Transverse colon (tissue), 4 donors: ENCODE measurements at regions not wholly inside any gene's neighbourhood (a gene's known extent, or its start where the extent isn't known, plus 50 kb on each side); places are given as distances from the start of the nearest gene placed in this dataset.

Experiments
- DNase-seq: peaks from one replicate; pipeline ENCODE4 v3.0.0-alpha.2; 2019
- H3K27ac ChIP-seq, 4 donors: fragments of 200-600 bp; sonication (generic); 2 replicates each; pipeline ENCODE4 v1.5.1; 2016 to 2018; ENCODE audit warnings: inconsistent platforms in 4 of 4
- H3K27me3 ChIP-seq: fragments of 200-600 bp; sonication (generic); 2 replicates; pipeline ENCODE4 v1.5.1; 2017; ENCODE audit warnings: inconsistent platforms
- H3K36me3 ChIP-seq, 4 donors: fragments of 200-600 bp; sonication (generic); 2 replicates each; pipeline ENCODE4 v1.5.1; 2017 to 2019; ENCODE audit warnings: inconsistent platforms in 4 of 4
- H3K4me1 ChIP-seq, 4 donors: fragments of 200-600 bp; sonication (generic); 2 replicates each; pipeline ENCODE4 v1.5.1; 2017 to 2020; ENCODE audit warnings: inconsistent platforms in 4 of 4
- H3K4me3 ChIP-seq, 4 donors: fragments of 200-600 bp; sonication (generic); 1 replicate in 1 of 4; 2 replicates in 3 of 4; pipeline versions ENCODE4 v1.5.1 to v1.6.1; 2017 to 2019; ENCODE audit warnings: inconsistent platforms in 4 of 4
- H3K9me3 ChIP-seq, 2 donors: fragments of 200-600 bp; sonication (generic); 2 replicates each; pipeline ENCODE4 v1.5.1; 2017 to 2019; ENCODE audit warnings: inconsistent platforms in 2 of 2
- EP300 ChIP-seq: sonication (generic); formaldehyde crosslinking; IDR thresholded peaks from one replicate; pipeline ENCODE4 v1.6.1; 2017; ENCODE audit warnings: antibody characterized with exemption, low read depth
- POLR2A ChIP-seq: fragments of 450-650 bp; IDR thresholded peaks from one replicate; pipeline ENCODE4 v1.6.1; 2016; ENCODE audit warnings: antibody characterized with exemption, mild to moderate bottlenecking, moderate library complexity
- POLR2AphosphoS5 ChIP-seq, 3 donors: sonication (generic); formaldehyde crosslinking; IDR thresholded peaks; one replicate each; pipeline ENCODE4 v1.6.1; 2016; ENCODE audit warnings: antibody characterized with exemption in 3 of 3
- WGBS, 2 donors: methylation state at CpG; one replicate each; pipeline ENCODE4 v1.1.5; 2018; ENCODE audit warnings: low coverage in 1 of 2; 5-methylcytosine and 5-hydroxymethylcytosine counted together
- in situ Hi-C, 4 donors: fragments of 200-750 bp; cut with MboI; loops; one replicate each; pipeline versions ENCODE4 v1.15.0 to v1.15.1; 2017; ENCODE audit warnings: low sequenced_read_pairs in 3 of 4, low pct_ligation_motif_present in 1 of 4, low pct_unique_long_range_greater_than_20kb in 1 of 4
- intact Hi-C: fragments of 100-400 bp; cut with DNase I; formaldehyde crosslinking; loops from one replicate; pipeline ENCODE4 v1.15.1; 2023; ENCODE audit warnings: low total_unique reads
- TF ChIP-seq, protein P1 (sequence below), 5 experiments: fragments of 200-600 bp in 3 of 5; fragments of 450-650 bp in 2 of 5; sonication (generic) in 3 of 5; IDR thresholded peaks; 1 replicate in 2 of 5; 2 replicates in 3 of 5; pipeline ENCODE4 v1.5.1; 2016 to 2017; ENCODE audit warnings: antibody characterized with exemption in 5 of 5, inconsistent platforms in 3 of 5, mild to moderate bottlenecking in 2 of 5, moderate library complexity in 1 of 5

DNA sequence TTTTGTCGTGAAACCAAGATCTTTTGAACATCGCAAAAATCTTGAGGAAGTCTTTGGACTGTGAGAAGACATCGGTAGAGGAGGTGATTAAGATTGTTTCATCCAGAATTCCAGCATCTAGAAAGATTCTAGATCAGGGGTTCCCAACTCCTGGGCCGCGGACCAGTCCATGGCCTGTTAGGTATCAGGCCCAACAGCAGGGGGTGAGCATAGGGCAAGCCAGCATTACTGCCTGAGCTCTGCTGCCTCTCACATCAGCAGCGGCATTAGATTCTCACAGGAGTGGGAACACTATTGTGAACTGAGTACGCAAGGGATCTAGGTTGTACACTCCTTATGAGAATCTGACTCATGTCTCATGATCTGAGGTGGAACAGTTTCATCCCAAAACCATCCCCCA lies 600.6 kb upstream of the CDH11 start:
- DNase-seq = no peak
- in situ Hi-C loops (no loop called here), intact Hi-C loops (no loop called here)
- H3K4me1 ChIP-seq = no peaks in the 10 kb centered on the region
- H3K9me3 ChIP-seq = no peaks in the 10 kb centered on the region
- H3K4me3 ChIP-seq = no peak overlapping the region
- TF ChIP-seq POLR2A (no peak), EP300 (no peak), POLR2AphosphoS5 (IDR thresholded peaks at IDR 0.05) (no peak)
- TF ChIP-seq, protein P1, sequence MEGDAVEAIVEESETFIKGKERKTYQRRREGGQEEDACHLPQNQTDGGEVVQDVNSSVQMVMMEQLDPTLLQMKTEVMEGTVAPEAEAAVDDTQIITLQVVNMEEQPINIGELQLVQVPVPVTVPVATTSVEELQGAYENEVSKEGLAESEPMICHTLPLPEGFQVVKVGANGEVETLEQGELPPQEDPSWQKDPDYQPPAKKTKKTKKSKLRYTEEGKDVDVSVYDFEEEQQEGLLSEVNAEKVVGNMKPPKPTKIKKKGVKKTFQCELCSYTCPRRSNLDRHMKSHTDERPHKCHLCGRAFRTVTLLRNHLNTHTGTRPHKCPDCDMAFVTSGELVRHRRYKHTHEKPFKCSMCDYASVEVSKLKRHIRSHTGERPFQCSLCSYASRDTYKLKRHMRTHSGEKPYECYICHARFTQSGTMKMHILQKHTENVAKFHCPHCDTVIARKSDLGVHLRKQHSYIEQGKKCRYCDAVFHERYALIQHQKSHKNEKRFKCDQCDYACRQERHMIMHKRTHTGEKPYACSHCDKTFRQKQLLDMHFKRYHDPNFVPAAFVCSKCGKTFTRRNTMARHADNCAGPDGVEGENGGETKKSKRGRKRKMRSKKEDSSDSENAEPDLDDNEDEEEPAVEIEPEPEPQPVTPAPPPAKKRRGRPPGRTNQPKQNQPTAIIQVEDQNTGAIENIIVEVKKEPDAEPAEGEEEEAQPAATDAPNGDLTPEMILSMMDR (IDR thresholded peaks at IDR 0.05) = no peak
- WGBS, 2 donors = 87 to 93% methylated on average over 5 to 7 of the region's 7 CpGs
- H3K27ac ChIP-seq = no peak overlapping the region
- no peaks in the 10 kb centered on the region for H3K36me3 ChIP-seq
- H3K27me3 ChIP-seq = no peaks in the 10 kb centered on the region

DNA sequence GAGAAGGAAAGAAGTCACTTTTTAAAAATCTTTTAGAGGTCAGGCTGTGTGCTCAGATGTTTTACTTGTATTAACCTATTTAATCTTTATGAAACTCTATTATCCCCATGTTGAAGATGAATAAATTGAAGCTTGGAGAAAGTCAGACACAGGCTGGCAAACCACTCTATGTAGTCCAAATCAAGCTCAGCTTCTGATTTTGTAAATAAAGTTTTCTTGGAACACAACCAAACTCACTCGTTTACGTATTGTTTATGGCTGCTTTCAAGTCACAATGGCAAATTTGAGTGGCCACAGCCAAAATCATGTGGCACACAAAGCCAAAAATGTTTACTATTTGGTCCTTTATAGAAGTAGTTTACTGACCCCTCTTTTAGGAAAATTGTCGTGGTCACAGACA lies 596.0 kb upstream of the CDH11 start:
- in situ Hi-C loops = no loop called here
- WGBS, 2 donors = 58 to 64% methylated on average over 3 of the region's 3 CpGs
- DNase-seq = no peak

GRCh38 chr16:65716737-65717700 lies 595.2 kb upstream of the CDH11 start:
- Histone ChIP-seq H3K4me3 (no peak overlapping the region), H3K27me3 (no peaks in the 10 kb centered on the region), H3K4me1 (no peaks in the 10 kb centered on the region), H3K9me3 (no peaks in the 10 kb centered on the region), H3K27ac (no peak overlapping the region), H3K36me3 (no peaks in the 10 kb centered on the region)
- intact Hi-C loops (no loop called here), in situ Hi-C loops (no loop called here)
- no peak for DNase-seq
- TF ChIP-seq, protein P1 (IDR thresholded peaks at IDR 0.05) = no peak
- TF ChIP-seq POLR2A (no peak), POLR2AphosphoS5 (IDR thresholded peaks at IDR 0.05) (no peak), EP300 (no peak)
- WGBS, 2 donors = 42 to 50% methylated on average over 7 to 8 of the region's 8 CpGs

More for the DNA sequence above, 596.0 kb upstream of the CDH11 start:
- Histone ChIP-seq H3K4me3 (no peak overlapping the region), H3K36me3 (no peaks in the 10 kb centered on the region), H3K27ac (no peak overlapping the region), H3K4me1 (no peaks in the 10 kb centered on the region), H3K9me3 (no peaks in the 10 kb centered on the region), H3K27me3 (no peaks in the 10 kb centered on the region)
- TF ChIP-seq EP300 (no peak), POLR2AphosphoS5 (IDR thresholded peaks at IDR 0.05) (no peak), POLR2A (no peak)
- TF ChIP-seq, protein P1 (IDR thresholded peaks at IDR 0.05) = no peak
- intact Hi-C loops = no loop called here

- in situ Hi-C loops (no loop called here), intact Hi-C loops (no loop called here)
- TF ChIP-seq POLR2AphosphoS5 (IDR thresholded peaks at IDR 0.05) = no peak
- H3K27ac ChIP-seq = no peak overlapping the region
- no peaks in the 10 kb centered on the region for H3K36me3 ChIP-seq
- no peak for DNase-seq
- H3K27me3 ChIP-seq = no peaks in the 10 kb centered on the region
- no peaks in the 10 kb centered on the region for H3K4me1 ChIP-seq
- 70 to 78% methylated on average over 5 to 7 of the region's 7 CpGs for WGBS, 2 donors
- H3K9me3 ChIP-seq = no peaks in the 10 kb centered on the region
- no peak overlapping the region for H3K4me3 ChIP-seq
Observed at GRCh38 chr16:65713181-65713808, 591.4 kb upstream of the CDH11 start.
